D341Med (cell line): ENCODE measurements at regions not wholly inside any gene's neighbourhood (a gene's known extent, or its start where the extent isn't known, plus 50 kb on each side); places are given as distances from the start of the nearest gene placed in this dataset.

Source experiments
- DNase-seq: peaks from one replicate; pipeline ENCODE4 v3.0.0; 2012; ENCODE audit warnings: low spot score

DNA sequence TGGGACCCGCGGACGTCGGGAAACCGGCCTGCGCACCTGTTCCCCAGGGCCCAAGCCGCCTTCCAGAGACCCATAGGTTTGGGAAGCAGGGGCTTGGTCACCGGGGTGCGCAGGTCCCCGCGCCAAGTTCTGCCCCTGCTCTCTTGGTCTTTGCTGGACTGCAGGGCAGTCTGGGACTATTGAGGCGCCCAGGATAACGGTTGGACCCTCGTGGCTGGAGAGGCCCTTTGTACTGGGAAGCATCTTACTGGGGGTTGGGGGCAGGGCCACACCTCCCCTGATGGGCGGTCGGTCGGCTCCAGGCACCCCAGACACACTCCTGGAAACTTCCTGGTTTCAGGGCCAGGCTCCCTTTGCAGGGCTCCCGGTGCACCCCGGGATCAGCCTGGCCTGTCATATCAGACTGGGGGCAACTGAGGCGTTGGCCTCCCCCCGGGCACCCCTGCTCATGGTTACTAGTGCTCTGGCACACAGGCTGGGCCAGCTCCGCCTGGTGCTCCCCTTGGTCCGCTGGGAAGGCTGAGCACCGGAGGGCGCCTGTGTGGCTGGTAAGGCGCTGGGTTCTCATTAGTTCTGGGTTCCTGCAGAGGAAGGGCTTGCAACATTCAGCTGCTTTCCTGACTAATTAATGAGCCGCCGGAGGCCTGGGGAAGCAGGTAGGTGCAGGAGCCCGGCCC is 1250.5 kb downstream of the BRD1 start:
- DNase-seq: no peak

DNA sequence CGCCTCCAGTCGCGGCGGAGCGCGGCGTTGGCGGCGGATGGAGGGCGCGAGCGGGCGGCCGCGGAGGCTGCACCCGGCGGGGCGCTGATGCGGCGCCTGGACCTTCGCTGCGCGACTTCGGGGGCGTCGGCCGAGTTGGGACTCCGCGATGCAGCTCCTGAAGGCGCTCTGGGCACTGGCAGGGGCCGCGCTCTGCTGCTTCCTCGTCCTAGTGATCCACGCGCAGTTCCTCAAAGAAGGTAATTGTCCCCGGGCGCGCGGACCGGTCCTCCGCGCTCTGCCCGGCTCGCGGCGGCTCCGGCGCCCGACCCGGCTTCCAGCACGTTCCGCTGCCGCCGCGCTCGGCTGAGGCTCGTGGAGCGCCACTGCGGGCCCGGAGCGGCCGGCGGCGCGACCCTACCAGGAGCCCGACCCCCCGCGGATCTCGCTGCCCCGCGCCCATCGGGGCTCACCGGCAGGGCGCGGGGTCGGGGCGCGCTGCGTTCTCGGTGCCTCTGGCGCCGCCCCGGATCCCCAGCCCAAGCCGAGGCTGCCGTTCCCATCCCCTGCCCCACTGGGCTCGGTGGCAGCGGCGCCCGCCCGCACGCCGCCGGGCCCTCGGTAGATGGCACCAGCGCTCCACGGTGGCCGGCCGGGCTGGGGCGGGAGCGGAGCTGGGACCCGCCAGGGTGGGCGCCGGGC is 1251.2 kb downstream of the BRD1 start:
- peak; percentile 58 for DNase-seq

DNA sequence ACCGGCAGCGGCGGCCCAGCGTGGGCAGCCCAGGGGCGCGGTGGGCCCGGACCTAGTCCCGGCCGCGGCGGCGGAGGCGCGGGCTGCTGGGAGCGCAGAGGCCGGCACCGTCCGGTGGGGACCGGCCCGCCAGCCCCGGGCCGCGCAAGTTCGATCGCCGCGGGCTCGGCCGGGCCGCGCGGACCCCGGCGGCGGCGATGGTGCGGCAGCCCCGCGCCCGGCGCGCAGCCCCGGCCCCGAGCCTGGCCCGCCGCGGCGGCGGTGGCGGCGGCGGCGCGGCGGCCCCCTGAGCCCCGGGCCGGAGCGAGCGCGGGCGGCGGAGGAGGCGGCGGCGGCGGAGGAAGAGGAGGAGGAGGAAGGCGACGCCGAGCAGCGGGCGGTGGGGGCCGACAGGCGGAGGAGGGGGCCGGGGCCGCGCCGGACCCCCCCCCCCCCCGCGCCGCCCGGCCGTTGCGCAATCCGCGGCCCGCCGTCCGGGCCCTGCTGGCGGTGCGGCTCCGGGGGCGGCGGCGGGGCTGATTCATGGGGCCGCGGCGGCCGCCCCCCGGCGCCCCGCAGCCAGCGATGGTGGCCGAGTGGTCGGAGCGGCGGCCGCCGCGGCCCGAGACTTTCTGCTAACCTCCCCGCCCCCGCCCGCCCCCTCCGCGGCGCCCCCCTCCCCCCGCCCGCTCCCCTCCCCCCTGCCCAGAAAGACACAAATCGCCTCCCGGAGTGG is 1251.9 kb downstream of the BRD1 start:
- peak; percentile 54 for DNase-seq

DNA sequence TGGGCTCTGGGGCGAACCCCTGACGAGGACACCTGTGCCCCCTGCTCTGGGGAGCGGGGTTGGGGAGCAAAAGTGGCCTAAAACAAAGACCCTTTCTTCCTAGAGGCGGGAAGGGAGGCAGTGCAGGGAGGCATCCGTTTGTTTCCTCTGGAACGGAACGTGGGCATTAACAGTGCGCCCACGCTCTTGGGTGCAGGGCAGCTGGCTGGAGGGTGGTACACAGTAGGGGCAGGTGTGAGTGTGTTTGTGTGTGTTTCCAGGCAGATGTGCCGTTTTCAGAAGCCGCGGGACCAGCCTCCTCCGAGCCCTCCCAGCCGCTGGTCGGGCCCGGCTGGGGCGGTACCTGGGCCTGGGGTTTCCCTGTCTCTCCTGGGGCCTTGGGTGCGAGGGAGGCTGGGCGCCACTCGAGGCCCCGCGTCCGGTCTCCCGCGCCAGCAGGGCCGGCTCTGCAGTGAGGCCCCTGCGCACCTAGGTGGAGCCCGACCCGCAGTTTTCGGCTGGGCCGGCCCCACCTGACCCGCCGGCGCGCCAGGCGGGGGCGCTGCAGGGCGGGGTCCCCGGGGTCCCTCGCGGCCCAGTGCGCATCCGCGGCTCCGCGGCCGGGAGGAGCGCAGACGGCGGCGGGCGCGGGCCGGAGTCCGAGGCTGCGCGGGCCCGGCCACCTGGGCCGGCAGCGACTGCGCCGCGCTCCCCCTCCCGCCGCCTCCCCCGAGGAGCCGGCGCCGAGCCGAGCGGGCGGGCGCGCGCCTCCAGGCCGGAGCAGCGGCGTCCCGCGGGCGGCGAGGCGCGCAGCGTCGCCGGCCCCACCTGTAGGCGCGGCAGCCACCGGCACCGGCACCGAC is 1252.7 kb downstream of the BRD1 start:
- peak; percentile 70 for DNase-seq

DNA sequence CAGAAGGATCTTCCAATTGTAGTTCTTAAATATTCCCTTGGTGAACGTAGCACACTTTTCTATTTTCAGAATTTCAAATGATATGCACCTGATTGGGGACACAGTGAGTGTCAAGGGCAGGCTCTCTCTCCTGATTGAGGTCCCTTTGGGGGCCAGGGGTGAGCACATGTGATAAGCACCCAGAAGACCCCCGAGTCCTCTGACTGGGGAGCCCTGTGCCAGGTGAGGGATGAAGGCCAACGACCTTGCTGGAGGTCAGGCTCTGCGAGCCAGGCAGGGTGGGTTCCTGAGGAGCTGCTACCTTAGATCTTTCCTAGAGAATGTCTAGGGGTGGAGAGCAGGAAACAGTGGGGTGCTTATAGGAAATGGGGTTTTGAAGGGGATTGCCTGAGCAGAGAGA is 1253.9 kb downstream of the BRD1 start:
- no peak for DNase-seq

DNA sequence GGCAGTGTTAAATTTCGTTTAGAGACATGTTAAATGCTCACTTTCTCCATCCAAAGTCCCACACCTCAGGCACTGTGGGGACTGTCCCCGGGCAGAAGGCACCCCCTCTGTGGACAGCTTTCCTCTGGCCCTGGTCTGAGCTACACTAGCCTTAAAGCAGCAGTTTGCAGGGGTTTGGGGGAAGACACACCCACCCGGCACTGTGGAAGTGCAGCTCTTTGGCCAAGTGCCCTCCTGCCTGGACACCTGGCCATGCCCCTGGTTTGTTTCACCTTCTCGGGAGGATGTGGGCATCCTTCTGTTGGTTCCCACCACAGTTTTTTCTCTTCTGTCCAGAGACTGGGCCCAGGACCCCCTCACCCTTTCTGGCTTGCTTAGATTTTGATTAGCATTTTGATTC is 1254.7 kb downstream of the BRD1 start:
- DNase-seq: no peak

DNA sequence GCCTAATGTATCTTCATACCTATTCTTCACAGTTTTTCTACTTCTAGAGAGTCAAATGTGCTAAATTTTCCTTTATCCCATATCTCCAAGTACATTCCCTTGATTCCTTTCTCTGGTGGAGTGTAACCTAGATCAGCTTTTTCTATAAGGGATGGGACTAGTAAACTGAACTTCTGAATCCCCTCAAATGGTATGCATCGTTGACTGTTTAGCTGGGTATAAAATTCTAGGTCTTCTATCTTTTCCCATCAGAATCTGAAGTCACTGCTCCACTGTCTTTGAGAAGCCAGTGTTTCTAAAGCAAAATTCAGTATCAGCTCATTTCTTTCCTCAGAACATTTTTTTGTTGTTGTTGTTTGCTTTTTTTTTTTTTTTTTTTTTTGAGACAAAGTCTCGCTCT is 1256.8 kb downstream of the BRD1 start:
- no peak for DNase-seq

DNA sequence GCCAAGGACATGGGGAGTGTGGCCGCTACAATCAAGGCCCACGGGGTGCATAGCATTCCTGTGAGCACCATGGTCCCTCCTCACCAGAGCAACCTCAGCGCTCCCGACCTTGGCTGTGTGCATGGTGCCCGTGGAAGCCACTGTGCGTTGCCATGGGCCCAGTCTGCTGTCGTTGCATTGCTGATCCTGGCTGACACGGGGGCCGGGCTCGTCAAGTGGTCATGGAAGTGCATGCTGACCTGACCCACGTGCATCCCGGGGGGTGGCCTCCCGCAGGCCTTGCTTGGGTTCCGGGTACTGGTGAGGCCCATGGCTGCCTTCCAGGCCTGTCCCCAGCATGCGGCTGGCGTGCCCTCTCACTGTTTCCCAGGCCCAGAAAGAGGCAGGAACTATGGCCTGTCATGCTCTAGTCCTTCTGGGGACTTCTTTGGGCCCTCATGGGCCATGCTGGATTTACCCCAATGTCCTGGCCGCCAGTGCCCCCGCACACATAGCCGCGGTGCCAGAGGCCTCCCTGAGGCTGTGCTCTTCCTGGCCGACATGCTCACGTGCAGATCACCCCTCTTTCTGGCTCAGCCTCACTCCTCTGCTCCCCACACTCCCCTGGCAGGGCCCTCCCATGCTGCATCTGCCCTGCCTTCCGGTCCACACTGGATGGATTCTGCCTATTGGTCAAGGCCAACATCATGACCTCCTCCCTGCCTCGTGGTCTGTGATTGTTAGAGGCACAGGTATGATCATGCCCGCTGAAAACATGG is 1258.0 kb downstream of the BRD1 start:
- DNase-seq: no peak

DNA sequence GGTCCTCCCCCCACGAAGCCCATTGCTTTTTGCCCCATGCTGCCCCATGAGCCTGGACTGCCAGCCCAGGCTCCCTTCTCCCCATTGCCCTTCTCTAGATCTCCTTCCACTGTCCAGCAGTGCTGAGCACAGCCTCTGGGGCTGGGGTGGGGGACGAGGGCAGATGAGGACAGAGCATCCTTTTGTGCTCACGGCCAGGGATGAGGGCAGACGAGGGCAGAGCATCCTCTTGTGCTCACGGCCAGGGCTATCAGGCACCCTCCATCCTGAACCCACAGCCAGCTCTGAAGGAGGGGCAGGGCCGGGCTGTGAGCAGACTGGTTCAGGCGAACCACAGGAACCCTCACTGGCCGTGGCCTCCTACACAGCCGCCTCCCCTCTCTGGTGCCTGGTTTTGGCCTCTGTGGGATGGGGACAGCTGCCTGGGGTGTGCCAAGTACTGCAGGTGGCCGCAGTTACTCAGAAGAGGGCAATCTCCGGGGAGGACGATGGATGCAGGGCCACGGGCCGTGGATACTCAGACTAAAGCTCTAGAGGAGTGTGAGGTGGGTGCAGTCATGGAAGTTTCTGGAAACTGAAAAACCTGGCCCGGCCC is 1258.8 kb downstream of the BRD1 start:
- DNase-seq: no peak

DNA sequence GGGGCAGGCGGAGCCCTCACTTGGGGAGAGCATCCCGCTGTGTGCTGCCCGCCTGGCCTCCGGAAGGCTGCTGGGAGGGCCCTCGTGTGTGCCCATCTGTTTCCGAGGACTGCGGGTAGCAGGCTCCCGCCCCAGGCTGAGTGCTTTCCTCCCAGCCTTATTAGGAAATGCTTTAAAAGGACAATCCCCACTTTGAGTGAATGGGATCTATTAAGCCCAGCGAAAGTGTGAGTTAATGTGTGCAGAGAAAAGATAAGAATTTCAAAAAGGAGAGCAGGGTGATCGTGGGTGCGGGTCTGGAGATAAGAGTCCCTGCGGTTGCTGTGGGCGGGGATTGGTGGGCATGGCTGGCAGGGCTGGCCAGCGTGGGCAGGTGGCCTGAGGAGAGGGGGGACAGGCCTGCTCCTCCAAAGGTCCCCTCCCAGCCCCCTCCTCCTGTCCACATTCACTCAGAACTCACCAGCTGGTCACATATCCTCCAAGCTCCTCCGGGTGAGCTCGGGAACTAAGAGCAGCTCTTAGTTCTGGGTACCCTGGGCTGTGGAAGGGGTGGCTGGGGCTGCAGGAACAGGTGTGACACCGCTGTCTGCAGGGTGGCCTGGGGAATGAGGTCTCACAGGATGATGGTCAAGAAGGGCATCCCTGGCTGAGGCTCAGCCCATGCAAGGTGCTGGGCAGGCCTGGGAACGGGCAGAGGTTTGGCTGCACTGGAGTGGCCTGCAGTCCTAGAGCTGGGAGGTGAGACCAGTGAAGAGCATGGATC is 1260.3 kb downstream of the BRD1 start:
- no peak for DNase-seq

DNA sequence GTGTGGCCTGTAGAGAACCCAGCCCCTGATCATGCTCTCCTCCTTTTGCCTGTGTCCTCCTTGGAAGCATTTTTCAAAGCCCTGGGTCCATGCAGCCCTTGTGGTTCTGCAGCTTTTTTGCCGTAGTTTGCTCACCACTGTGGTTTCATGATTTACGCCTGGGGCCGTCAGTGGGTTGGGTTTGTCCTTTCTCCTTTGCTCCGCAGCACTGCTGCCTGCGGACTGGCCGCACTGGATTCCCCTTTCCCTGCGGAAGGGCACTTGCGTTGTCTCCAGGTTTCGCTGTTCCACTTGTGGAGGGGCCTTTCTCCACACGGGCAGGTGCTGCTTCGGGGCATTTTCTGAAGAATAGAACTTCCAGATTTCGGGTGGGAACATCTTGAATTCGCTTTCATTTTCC is 1260.9 kb downstream of the BRD1 start:
- DNase-seq: no peak

DNA sequence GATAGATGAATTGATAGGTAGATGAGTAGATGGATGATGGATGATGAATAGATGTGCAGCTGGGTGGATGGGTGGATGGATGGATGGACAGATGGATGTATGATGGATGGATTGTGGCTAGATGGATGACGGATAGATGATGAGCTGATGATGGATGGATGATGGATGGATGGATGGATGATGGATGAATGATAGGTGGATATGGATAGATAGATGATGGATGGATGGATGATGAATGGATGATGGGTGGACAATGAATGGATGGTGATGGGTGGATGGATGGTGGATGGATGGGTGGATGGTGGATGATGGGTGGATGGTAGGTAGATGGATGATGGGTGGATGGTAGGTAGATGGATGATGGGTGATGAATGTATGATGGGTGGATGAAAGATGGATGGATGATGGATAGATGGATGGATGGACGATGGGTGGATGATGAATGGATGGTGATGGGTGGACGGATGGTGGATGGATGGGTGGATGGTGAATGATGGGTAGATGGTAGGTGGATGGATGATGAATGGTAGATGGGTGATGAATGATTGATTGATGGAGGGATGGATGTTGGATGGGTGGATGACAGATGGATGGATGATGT is 1261.7 kb downstream of the BRD1 start:
- DNase-seq: no peak

DNA sequence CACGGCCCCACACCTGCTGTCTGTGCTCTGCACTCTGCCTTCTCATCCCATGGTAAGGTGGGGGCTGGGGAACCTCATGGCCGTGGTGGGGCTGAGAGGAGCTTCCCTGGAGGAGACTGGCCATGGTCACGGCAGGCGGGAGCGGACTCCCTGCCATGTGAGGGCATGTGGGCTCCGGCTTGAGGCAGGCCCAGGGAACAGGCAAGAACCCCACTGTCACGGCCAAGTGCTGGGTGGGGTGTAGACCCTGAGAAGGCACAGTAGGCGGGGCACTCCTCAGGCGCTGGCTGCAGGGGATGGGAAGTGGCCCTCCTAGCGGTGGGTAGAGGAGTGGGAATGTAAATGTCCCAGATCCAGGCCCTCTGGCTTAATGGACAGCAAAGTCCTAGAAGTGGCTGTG is 1262.7 kb downstream of the BRD1 start:
- no peak for DNase-seq

DNA sequence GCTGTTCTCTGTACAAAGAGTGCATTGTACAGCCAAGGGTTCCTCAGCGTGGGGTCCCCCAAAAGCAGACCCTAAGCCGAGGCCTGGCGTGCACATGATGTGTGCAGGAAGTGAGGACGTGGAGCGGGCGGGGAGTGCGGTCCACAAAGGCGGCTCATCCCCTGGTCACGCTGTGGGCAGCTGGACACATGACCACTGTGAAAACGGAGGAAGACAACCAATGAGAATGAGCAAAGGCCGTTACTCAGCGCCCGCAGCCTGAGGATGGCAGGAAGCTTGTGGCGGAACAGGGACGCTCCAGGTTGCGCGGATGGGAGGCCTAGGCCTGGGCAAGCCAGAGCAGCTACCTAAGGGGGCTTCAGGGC is 1263.7 kb downstream of the BRD1 start:
- no peak for DNase-seq

DNA sequence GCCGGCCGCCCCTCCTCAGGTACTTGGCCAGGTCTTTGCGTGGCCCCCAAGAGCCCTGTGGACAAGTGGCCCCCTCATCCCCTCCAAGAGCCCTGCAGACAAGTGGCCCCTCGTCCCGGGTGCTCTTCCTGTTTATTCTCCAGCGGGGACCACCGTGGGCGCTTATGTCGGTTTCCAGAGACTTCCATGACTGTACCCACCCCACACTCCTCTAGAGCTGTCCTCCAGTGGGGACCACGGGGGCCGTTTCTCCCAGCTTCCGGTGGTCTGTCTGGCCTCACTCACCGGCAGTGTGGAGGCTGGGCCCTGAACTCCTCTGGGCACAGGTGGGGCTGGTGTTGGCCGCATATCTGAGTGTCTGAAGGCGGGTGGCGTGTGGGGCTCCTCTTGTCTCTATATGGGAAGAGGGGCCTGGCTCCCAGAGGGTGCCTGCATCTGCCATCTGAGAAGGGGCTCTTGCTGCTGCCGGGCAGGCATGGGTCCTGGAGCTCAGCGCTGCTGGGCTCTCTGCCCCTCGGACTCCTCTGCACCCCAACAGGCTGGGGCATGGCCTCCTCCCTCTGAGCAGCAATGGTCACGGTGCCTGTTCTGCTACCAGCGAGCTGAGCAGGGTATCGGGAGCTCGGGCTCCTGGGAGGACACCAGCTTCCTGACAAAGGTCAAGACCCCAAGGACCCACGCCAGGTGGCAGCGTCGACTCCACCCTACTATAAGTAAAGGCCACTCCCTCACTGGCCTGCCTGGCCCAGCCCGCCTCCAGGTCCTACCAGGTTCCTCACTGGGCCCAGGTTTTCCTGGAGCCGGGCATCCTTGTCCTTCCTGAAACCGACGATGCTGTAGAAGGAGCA is 1264.3 kb downstream of the BRD1 start:
- DNase-seq: no peak

DNA sequence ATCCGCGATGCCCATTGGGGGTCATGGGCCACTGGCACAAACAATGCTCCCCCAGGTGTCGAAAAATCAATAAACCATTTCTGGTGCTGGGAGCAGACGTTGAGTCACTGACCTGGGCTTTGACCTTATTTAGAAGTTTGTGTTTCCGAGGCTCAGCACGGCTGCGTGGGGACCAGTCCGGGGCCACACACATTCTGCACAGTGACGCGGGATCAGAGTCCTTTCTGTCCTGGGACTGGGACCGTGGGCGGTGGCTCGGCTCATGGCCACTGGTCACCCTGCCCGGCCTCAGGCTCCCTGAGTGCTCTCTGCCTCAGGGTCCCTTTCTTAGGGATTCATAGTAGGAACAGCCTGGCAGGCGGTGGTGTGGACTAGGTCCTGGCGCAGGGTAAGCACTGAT is 1266.0 kb downstream of the BRD1 start:
- DNase-seq: no peak

DNA sequence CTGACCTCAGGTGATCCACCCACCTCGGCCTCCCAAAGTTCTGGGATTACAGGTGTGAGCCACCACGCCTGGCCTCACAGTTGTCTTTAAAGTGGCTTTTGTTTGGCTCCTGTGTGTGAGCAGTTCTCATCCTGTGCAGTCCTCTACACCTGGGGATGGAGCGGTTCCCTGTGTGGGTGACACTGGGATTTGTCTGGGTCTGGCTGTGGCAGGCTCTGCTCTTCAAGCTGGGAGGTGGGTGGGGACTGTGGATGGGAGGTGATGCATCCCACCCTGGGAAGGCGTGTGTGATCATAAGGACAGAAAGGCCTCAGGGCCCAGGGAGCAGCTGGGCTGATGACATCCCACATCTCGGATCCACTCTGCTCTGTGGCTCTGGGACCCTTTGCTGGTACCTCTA is 1266.8 kb downstream of the BRD1 start:
- no peak for DNase-seq

DNA sequence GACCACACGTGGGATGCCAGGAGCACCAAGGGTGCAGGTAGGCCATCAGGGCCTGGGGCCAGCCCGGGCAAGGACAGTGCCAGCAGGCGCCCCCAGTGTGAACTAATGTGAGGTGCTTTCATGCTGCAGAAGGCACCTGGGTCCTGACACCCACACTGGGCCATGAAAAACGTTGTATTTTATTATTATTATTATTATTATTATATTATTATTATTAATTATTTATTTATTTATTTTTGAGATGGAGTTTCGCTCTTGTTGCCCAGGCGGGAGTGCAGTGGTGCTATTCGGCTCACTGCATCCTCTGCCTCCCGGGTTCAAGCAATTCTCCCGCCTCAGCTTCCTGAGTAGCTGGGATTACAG is 1267.3 kb downstream of the BRD1 start:
- no peak for DNase-seq

DNA sequence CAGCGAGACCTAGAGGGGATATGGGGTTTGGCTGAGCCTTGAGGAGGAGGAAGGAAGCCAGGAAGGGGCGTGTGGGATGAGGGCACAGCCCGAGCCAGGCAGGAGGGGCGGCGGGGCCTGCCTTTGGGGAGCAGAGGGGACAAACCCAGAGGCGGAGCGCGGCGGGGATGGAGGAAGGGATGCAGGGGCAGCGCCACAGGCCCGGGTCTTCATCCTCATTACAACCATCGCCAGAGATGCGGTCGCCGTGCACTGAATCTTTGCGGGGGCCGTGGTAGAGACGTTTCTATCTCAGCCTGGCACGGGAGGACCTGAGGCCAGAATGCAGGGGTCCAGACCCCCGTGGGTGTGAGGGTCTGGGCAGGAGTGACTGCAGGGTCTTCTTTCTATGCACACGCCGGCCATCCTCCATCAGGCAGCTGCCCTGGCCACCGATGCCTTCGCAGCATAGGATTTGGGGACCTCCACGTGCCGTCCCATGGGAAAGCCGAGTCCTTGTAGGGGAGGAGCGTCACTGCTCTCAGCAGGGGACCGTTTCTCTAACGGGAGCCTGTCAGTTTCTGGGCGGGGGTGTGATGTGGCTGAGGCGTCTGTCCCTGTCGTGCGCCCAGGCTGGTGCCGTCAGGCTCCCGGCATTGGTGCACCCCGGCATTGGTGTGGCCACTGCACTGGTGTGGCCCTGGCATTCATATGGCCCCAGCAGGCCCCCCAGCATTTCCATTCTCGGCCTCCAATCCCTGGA is 1267.9 kb downstream of the BRD1 start:
- DNase-seq: no peak
